HG03097 (cell line): ENCODE measurements at regions not wholly inside any gene's neighbourhood (a gene's known extent, or its start where the extent isn't known, plus 50 kb on each side); places are given as distances from the start of the nearest gene placed in this dataset.
"Not testable (repeated sequence)": the region's sequence is repeated elsewhere in the genome, so short reads cannot be mapped to it uniquely, and the experiment has no call there.

ENCODE experiments used
- ATAC-seq: cut with Tn5 transposase; IDR thresholded peaks from one replicate; pipeline ENCODE4 v1.9.1; 2021; ENCODE audit not compliant: unreplicated experiment, low FRiP score

- no peak for ATAC-seq
Observed at GRCh38 chr1:79207786-79208185, 201.3 kb upstream of the ADGRL4 start.

- no peak for ATAC-seq
Observed at GRCh38 chr1:79207331-79207730, 200.8 kb upstream of the ADGRL4 start.

- no peak for ATAC-seq
Observed at GRCh38 chr1:79204779-79205479, 198.4 kb upstream of the ADGRL4 start.

GRCh38 chr1:79198832-79199231 is 192.3 kb upstream of the ADGRL4 start:
- ATAC-seq: no peak

- ATAC-seq: no peak
Observed at GRCh38 chr1:79197421-79197820, 190.9 kb upstream of the ADGRL4 start.

GRCh38 chr1:79196211-79196610 is 189.7 kb upstream of the ADGRL4 start:
- ATAC-seq: no peak

- ATAC-seq: peak; percentile 62
Observed at GRCh38 chr1:79193211-79194079, 186.9 kb upstream of the ADGRL4 start.

GRCh38 chr1:79190074-79190473 is 183.5 kb upstream of the ADGRL4 start:
- ATAC-seq: peak; percentile 59

- ATAC-seq: no peak
Observed at GRCh38 chr1:79188337-79188736, 181.8 kb upstream of the ADGRL4 start.

- ATAC-seq: no peak
Observed at GRCh38 chr1:79186260-79186659, 179.7 kb upstream of the ADGRL4 start.

- no peak for ATAC-seq
Observed at GRCh38 chr1:79177844-79178243, 171.3 kb upstream of the ADGRL4 start.

- ATAC-seq: no peak
Observed at GRCh38 chr1:79161077-79161476, 154.5 kb upstream of the ADGRL4 start.

GRCh38 chr1:79155991-79156390 is 149.5 kb upstream of the ADGRL4 start:
- ATAC-seq: no peak

GRCh38 chr1:79151006-79151796 is 144.7 kb upstream of the ADGRL4 start:
- no peak for ATAC-seq

- no peak for ATAC-seq
Observed at GRCh38 chr1:79150576-79150975, 144.0 kb upstream of the ADGRL4 start.

- not testable (repeated sequence) for ATAC-seq
Observed at GRCh38 chr1:79138227-79138626, 131.7 kb upstream of the ADGRL4 start.

- no peak for ATAC-seq
Observed at GRCh38 chr1:79133774-79134364, 127.3 kb upstream of the ADGRL4 start.

GRCh38 chr1:79131626-79132025 is 125.1 kb upstream of the ADGRL4 start:
- no peak for ATAC-seq

GRCh38 chr1:79129914-79130313 is 123.4 kb upstream of the ADGRL4 start:
- ATAC-seq: no peak

GRCh38 chr1:79128722-79129121 is 122.2 kb upstream of the ADGRL4 start:
- ATAC-seq: no peak

GRCh38 chr1:79124756-79125155 is 118.2 kb upstream of the ADGRL4 start:
- ATAC-seq: no peak
